ENCODE measurements at regions not wholly inside any gene's neighbourhood (a gene's known extent, or its start where the extent isn't known, plus 50 kb on each side); places are given as distances from the start of the nearest gene placed in this dataset.

GRCh38 chr13:26895808-26896466, 135.4 kb upstream of the GPR12 start:
- H3K27me3 ChIP-seq (ENCODE audit: low read depth, low read length) = peaks cover 34% of the 10 kb centered on the region
- no peak overlapping the region for H3K9ac ChIP-seq (ENCODE audit: low read length)
- TF ChIP-seq EZH2phosphoT487 (IDR thresholded peaks at IDR 0.05; ENCODE audit: low read depth) (no peak), CTCF (IDR thresholded peaks at IDR 0.05; ENCODE audit: low read depth, low read length) (no peak)
- H3K36me3 ChIP-seq (replicated peaks; ENCODE audit: low read depth, low read length) = no peaks in the 10 kb centered on the region
- H3K4me3 ChIP-seq (ENCODE audit: low read length) = no peak overlapping the region
- no peak overlapping the region for H3K4me2 ChIP-seq (ENCODE audit: low read length)
- H3K4me1 ChIP-seq (ENCODE audit: low read length) = no peaks in the 10 kb centered on the region
- no peaks in the 10 kb centered on the region for H3K9me3 ChIP-seq (ENCODE audit: insufficient read depth, low read length)
- no peak overlapping the region for H3K27ac ChIP-seq (ENCODE audit: low read length)
- no peaks in the 10 kb centered on the region for H3K79me2 ChIP-seq (ENCODE audit: low read length)
- no peaks in the 10 kb centered on the region for H4K20me1 ChIP-seq (ENCODE audit: insufficient read depth, low read length)
- no peak overlapping the region for H2AFZ ChIP-seq (ENCODE audit: low read depth, low read length)

DNA sequence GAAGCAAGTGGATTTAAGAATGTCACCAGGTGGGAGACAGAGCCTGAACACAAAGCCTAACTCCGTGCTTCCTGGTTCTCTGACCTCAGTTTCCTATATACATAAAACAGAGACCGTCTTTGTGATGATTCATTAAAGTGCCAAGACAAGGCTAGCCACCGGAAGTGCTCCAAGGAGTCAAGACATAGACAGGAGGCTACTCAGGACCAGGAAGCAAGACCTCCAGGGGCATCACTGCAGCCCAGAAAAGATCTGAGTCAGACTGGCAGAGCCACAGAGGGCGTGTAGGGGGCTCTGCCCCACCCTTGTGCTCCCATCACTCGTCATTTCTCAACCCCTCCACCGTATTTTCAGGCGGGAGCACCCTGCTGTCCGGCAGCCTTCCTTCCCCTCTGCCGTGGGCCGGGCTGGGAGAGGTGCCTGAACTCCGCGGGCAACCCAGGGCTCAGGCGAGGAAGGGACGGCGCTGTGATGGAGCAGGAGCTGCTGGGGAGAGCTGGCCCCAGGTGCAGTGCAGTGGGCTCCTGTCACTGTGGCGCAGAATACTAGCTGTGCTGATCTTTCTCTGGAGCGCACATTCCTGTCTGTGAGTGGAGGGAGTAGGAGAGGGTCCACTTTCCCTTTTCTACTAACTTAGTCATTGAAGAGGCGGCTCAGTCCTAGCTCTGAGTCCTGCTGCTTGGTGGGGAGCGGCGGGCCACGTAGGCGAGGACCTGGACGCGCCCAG, 134.7 kb upstream of the GPR12 start:
- Histone ChIP-seq H3K9ac (ENCODE audit: low read length) (no peak overlapping the region), H3K4me2 (ENCODE audit: low read length) (no peak overlapping the region), H3K27ac (ENCODE audit: low read length) (no peak overlapping the region), H3K27me3 (ENCODE audit: low read depth, low read length) (peaks cover 30% of the 10 kb centered on the region), H3K36me3 (replicated peaks; ENCODE audit: low read depth, low read length) (no peaks in the 10 kb centered on the region), H2AFZ (ENCODE audit: low read depth, low read length) (no peak overlapping the region), H3K79me2 (ENCODE audit: low read length) (no peaks in the 10 kb centered on the region), H3K4me3 (ENCODE audit: low read length) (no peak overlapping the region), H3K9me3 (ENCODE audit: insufficient read depth, low read length) (no peaks in the 10 kb centered on the region), H4K20me1 (ENCODE audit: insufficient read depth, low read length) (no peaks in the 10 kb centered on the region), H3K4me1 (ENCODE audit: low read length) (no peaks in the 10 kb centered on the region)
- TF ChIP-seq CTCF (IDR thresholded peaks at IDR 0.05; ENCODE audit: low read depth, low read length) (no peak), EZH2phosphoT487 (IDR thresholded peaks at IDR 0.05; ENCODE audit: low read depth) (no peak)

- Histone ChIP-seq H3K27ac (ENCODE audit: low read length) (no peak overlapping the region), H2AFZ (ENCODE audit: low read depth, low read length) (no peak overlapping the region), H3K4me1 (ENCODE audit: low read length) (no peaks in the 10 kb centered on the region), H3K79me2 (ENCODE audit: low read length) (no peaks in the 10 kb centered on the region), H3K4me2 (ENCODE audit: low read length) (no peak overlapping the region), H3K27me3 (ENCODE audit: low read depth, low read length) (peaks cover 25% of the 10 kb centered on the region), H3K9me3 (ENCODE audit: insufficient read depth, low read length) (no peaks in the 10 kb centered on the region), H3K4me3 (ENCODE audit: low read length) (no peak overlapping the region), H4K20me1 (ENCODE audit: insufficient read depth, low read length) (no peaks in the 10 kb centered on the region), H3K36me3 (replicated peaks; ENCODE audit: low read depth, low read length) (no peaks in the 10 kb centered on the region), H3K9ac (ENCODE audit: low read length) (no peak overlapping the region)
- no peak for TF ChIP-seq CTCF (IDR thresholded peaks at IDR 0.05; ENCODE audit: low read depth, low read length)
- TF ChIP-seq EZH2phosphoT487 (IDR thresholded peaks at IDR 0.05; ENCODE audit: low read depth) = no peak
Measured at GRCh38 chr13:26888632-26889031, 128.0 kb upstream of the GPR12 start.

DNA sequence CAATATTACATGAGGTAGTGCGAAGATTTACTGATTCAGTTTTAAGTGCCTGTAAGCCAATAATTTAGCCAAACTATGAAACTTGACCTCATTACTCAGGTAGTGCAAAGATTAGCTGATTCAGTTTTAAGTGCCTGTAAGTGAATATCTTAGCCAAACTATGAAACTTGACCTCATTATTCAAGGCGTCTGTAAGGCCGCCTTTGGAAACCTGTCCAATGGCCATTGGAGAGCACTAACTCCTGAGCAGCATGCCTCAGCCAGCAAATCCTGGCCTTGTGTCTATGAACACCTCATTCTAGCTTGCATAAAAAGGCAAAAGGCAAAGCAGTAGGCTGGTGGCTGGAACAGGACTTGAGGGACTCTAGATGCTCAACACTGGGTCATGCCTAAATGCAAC, 127.0 kb upstream of the GPR12 start:
- Histone ChIP-seq H2AFZ (ENCODE audit: low read depth, low read length) (no peak overlapping the region), H3K27ac (ENCODE audit: low read length) (no peak overlapping the region), H4K20me1 (ENCODE audit: insufficient read depth, low read length) (no peaks in the 10 kb centered on the region), H3K9ac (ENCODE audit: low read length) (no peak overlapping the region), H3K4me2 (ENCODE audit: low read length) (no peak overlapping the region), H3K9me3 (ENCODE audit: insufficient read depth, low read length) (no peaks in the 10 kb centered on the region), H3K4me1 (ENCODE audit: low read length) (no peaks in the 10 kb centered on the region), H3K36me3 (replicated peaks; ENCODE audit: low read depth, low read length) (no peaks in the 10 kb centered on the region), H3K4me3 (ENCODE audit: low read length) (no peak overlapping the region), H3K79me2 (ENCODE audit: low read length) (no peaks in the 10 kb centered on the region), H3K27me3 (ENCODE audit: low read depth, low read length) (peaks cover 31% of the 10 kb centered on the region)
- TF ChIP-seq EZH2phosphoT487 (IDR thresholded peaks at IDR 0.05; ENCODE audit: low read depth) (no peak), CTCF (IDR thresholded peaks at IDR 0.05; ENCODE audit: low read depth, low read length) (no peak)

All from OCI-LY3 (cell line).